NAMALWA (cell line): ENCODE measurements at regions not wholly inside any gene's neighbourhood (a gene's known extent, or its start where the extent isn't known, plus 50 kb on each side); places are given as distances from the start of the nearest gene placed in this dataset.

Experiments used
- DNase-seq: peaks from one replicate; pipeline ENCODE4 v3.0.0-alpha.2; 2015; ENCODE audit warnings: low spot score

GRCh38 chr3:31050296-31050695 lies 155.8 kb upstream of the GADL1 start:
- no peak for DNase-seq

GRCh38 chr3:31051226-31051625 lies 156.8 kb upstream of the GADL1 start:
- no peak for DNase-seq

- no peak for DNase-seq
Measured at GRCh38 chr3:31053299-31053698, 158.8 kb upstream of the GADL1 start.

DNA sequence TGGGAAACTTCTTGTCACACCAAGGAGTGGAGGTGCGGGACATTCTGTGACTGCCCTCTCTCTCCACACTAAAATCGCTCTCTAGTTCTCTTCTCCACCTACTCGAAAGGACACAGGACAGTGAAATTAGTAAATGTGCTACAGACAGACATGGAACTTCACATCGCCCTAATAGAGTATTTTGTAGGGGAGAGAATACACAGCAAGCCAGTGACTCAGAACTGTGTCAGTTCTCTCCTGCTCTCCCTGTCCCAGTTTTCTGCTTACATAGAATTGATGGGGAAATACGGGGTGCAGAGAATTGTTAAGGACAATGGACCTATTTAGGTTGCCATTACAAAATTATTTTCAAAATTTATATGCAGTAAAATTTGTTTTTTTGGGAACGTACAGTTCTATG lies 159.6 kb upstream of the GADL1 start:
- DNase-seq = no peak

DNA sequence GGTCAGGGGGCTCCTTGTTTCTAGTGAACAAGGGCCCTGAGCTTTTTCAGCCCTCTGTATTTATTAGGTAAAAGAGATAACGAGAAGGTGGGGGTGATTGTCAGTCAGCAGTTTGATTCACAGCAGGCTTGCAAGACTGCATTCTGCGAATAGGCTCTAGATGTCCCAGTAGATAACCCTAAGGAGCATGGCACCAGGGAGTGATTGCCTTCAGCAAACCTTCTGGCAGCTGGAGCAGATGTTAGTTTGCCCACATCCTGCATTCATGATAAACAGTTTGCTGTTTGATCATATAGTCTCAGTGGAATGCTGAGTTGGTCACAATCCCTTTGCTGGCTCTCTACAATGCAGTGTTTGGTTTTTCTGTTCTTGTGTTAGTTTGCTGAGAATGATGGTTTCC lies 161.3 kb upstream of the GADL1 start:
- no peak for DNase-seq

DNA sequence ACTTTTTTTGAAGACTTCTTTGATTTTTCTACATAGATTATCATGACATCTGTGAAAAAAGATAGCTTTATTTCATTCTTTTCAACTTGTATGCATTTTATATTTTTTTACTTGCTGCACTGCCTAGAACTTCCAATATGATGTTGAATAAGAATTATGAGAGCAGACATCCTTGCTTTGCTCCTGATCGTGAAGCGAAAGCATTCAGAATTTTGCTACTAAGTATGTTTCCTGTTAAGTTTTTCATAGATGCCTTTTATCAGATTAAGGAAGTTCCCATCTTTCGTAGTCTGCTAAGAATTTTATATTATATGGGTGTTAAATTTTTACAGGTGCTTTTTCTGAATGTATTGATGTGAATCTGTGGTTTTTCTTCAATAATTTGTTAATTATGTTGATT lies 163.4 kb upstream of the GADL1 start:
- no peak for DNase-seq

GRCh38 chr3:31064021-31064420 lies 169.6 kb upstream of the GADL1 start:
- DNase-seq = no peak

GRCh38 chr3:31065765-31066164 lies 171.3 kb upstream of the GADL1 start:
- DNase-seq = no peak

DNA sequence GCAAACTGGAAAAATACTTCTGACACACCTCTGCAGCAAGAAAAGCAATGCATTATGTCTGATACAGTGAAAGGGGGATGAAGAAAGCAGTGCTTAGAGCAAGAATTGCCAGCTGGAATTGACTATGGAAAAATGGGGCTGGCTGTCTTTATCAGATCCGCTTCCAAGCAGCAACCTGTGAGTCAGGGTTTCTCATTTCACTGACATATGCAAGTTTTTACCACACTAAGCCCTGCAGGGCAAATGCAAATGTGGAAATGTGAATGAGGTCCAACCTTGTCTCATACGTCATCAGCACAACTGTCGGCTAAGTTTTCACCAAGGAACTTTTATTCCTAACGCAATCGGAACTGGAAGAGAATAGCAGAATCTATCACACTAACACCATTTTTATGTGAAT lies 172.5 kb upstream of the GADL1 start:
- no peak for DNase-seq

DNA sequence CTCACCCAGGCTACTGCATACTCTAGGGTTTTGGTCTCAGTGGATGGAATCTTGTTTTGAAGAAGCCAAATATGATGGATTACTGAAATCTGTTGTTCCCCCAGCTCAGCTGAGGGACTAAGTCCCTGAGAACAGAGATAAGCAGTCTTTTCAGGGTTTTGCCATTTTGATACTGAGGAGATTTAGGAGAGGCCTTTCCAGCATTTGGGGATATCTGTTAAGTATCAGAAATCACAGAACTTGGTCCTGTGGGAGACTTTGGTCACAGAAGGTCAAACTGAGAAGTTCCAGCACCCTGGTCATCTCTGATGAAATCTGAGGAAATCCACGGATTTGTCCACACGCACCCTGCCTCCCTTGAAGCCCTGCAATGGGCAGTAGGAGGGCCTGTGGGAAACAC lies 181.0 kb upstream of the GADL1 start:
- DNase-seq = no peak

DNA sequence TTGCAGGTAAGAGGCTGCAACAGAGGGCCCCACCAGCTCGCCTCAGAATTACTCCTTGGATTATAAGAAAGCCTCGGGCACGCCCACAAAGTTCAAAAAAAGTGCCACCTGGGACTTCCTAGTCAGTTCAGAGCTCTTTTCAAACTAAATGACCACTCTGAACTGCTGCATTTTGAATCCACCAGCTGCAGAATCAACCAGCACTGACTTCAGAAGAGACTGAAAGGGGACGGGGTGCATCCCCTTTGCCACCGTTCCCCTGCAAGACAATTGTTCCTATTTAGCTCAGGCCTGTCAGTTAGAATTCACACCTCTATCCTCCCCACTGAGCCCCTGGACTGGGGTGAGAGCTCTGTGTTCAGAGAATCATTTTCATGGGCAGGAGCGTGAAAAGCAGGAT lies 181.4 kb upstream of the GADL1 start:
- no peak for DNase-seq

- no peak for DNase-seq
Measured at GRCh38 chr3:31077021-31077601, 182.7 kb upstream of the GADL1 start.

- no peak for DNase-seq
Measured at GRCh38 chr3:31077826-31078225, 183.4 kb upstream of the GADL1 start.

- DNase-seq = no peak
Measured at GRCh38 chr3:31079689-31080088, 185.2 kb upstream of the GADL1 start.

DNA sequence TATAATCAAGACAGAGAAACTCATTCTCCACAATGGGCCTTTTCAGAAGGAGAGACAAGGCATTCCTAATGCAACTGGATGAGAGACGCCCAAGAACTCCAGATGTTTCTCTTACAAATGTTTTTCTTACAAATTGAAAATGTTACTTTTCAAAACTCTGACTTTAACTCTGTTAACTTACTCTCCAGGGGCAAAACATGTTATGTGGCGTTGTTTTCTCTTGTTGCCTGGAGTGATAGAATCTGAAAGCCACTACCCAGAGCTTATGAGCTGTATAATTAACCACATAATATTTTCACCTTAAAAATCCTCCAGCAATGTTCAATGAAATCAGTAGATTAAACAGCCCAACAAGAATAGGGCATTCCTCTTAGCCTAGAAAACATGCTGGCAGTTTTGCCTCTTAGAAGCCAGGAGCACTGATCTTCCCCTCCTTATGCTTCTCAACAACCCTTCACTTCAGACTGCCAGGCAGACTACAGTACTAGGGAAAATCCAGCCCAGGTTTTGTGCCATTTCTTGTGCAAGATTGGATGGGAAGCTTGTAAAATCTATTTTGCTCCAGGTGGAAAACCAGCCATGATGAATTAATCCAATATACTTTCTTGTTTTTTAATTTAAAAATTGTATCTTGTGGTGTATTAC lies 186.7 kb upstream of the GADL1 start:
- no peak for DNase-seq

- DNase-seq = no peak
Measured at GRCh38 chr3:31086148-31086547, 191.7 kb upstream of the GADL1 start.

DNA sequence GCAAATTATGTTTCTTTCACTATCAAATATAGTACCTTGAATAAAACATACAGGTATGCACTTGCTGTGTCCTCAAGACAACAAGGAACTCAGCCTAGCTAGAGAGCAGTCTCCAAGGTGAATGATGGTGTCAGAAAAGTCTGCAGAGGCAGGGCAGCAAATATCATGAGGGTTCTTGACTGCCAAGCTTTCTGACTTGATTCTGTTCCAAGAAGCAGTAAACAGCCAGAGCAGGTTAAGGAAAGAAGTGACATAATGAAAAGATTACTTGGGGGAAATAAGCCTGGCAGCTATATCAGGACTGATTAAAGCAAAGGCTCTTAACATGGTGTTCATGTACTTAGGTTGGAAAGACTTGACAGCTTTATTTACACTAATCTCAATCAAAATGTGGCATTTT lies 192.2 kb upstream of the GADL1 start:
- no peak for DNase-seq

- DNase-seq = no peak
Measured at GRCh38 chr3:31091748-31092147, 197.3 kb upstream of the GADL1 start.

GRCh38 chr3:31092748-31093589 lies 198.5 kb upstream of the GADL1 start:
- no peak for DNase-seq

- DNase-seq = no peak
Measured at GRCh38 chr3:31093606-31094005, 199.1 kb upstream of the GADL1 start.

DNA sequence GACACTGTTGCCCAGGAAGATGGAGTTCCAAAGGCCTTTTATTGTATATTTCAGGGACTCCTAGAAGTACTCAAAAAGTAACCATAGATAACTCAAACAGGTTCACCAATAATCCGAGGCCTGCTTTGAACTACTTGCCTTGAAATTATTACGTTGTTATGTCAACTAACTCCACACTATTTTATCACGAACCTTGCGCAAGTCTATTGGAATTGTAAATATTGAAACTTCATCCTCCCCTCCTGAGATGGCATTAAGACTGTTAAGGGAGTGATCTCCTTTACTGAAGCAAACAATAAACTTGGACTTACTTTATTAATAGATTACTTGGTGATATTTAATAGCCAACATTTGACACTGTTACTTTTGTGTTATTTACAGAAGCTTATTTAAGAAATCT lies 199.6 kb upstream of the GADL1 start:
- no peak for DNase-seq

DNA sequence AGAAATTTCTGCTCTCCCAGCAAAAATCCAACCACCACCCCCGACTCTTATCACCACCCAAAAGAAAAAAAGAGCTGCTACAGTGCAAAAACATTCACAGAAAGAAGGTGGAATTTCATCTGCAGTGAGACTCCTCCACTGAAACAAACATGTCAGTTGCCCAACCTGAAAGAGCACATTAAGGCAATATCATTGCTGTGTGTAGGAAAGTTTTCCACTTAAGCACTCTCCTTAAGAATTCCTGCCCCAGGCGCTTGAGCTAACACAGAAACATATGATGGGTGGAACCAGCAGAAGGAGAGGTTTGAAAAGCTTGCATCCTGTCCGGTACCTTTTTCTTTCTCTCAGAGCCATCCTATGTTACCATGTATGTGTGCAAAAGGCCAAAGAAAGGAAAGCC lies 200.8 kb upstream of the GADL1 start:
- DNase-seq = no peak

- DNase-seq = no peak
Measured at GRCh38 chr3:31096661-31097395, 202.4 kb upstream of the GADL1 start.
